ENCODE measurements at regions not wholly inside any gene's neighbourhood (a gene's known extent, or its start where the extent isn't known, plus 50 kb on each side); places are given as distances from the start of the nearest gene placed in this dataset.

- no peak for FAIRE-seq
- TF ChIP-seq CTCF (IDR thresholded peaks at IDR 0.05; ENCODE audit: insufficient read depth, low read length, severe bottlenecking): no peak
- no peaks in the 10 kb centered on the region for H3K27me3 ChIP-seq (ENCODE audit: control insufficient read depth, insufficient read depth, low read length)
- no peaks in the 10 kb centered on the region for H3K36me3 ChIP-seq (ENCODE audit: control insufficient read depth, insufficient read depth, low read length)
- H3K4me3 ChIP-seq (ENCODE audit: low read depth, low read length): no peak overlapping the region
- no peak for DNase-seq (ENCODE audit: low read depth)
These were observed 78.6 kb upstream of the TNRC6C start for GRCh38 chr17:77879896-77880280.

GRCh38 chr17:77880711-77881450 is 77.6 kb upstream of the TNRC6C start:
- FAIRE-seq: no peak
- H3K4me3 ChIP-seq (ENCODE audit: low read depth, low read length): no peak overlapping the region

GRCh38 chr17:77881545-77881944 is 77.0 kb upstream of the TNRC6C start:
- no peak for TF ChIP-seq CTCF (IDR thresholded peaks at IDR 0.05; ENCODE audit: insufficient read depth, low read length, severe bottlenecking)
- DNase-seq (ENCODE audit: low read depth) (no peak), FAIRE-seq (no peak)
- no peaks in the 10 kb centered on the region for H3K36me3 ChIP-seq (ENCODE audit: control insufficient read depth, insufficient read depth, low read length)
- no peak overlapping the region for H3K4me3 ChIP-seq (ENCODE audit: low read depth, low read length)
- H3K27me3 ChIP-seq (ENCODE audit: control insufficient read depth, insufficient read depth, low read length): no peaks in the 10 kb centered on the region

More at GRCh38 chr17:77880711-77881450, 77.6 kb upstream of the TNRC6C start:
- DNase-seq (ENCODE audit: low read depth): no peak
- H3K27me3 ChIP-seq (ENCODE audit: control insufficient read depth, insufficient read depth, low read length): no peaks in the 10 kb centered on the region
- H3K36me3 ChIP-seq (ENCODE audit: control insufficient read depth, insufficient read depth, low read length): no peaks in the 10 kb centered on the region
- TF ChIP-seq CTCF (IDR thresholded peaks at IDR 0.05; ENCODE audit: insufficient read depth, low read length, severe bottlenecking): no peak

- DNase-seq (ENCODE audit: low read depth): no peak
- no peak for TF ChIP-seq CTCF (IDR thresholded peaks at IDR 0.05; ENCODE audit: insufficient read depth, low read length, severe bottlenecking)
- Histone ChIP-seq H3K36me3 (ENCODE audit: control insufficient read depth, insufficient read depth, low read length) (no peaks in the 10 kb centered on the region), H3K4me3 (ENCODE audit: low read depth, low read length) (no peak overlapping the region), H3K27me3 (ENCODE audit: control insufficient read depth, insufficient read depth, low read length) (peaks cover 3% of the 10 kb centered on the region)
- no peak for FAIRE-seq
These were observed 76.5 kb upstream of the TNRC6C start for GRCh38 chr17:77882040-77882439.

GRCh38 chr17:77882481-77883212 is 75.9 kb upstream of the TNRC6C start:
- peaks cover 6% of the 10 kb centered on the region for H3K27me3 ChIP-seq (ENCODE audit: control insufficient read depth, insufficient read depth, low read length)

More at GRCh38 chr17:77882481-77883212, 75.9 kb upstream of the TNRC6C start:
- H3K4me3 ChIP-seq (ENCODE audit: low read depth, low read length): no peak overlapping the region
- TF ChIP-seq CTCF (IDR thresholded peaks at IDR 0.05; ENCODE audit: insufficient read depth, low read length, severe bottlenecking): no peak
- DNase-seq (ENCODE audit: low read depth) (peak; percentile 22), FAIRE-seq (peak; percentile 55)
- no peaks in the 10 kb centered on the region for H3K36me3 ChIP-seq (ENCODE audit: control insufficient read depth, insufficient read depth, low read length)

Measured in bronchial epithelial cell (primary cell).